ENCODE measurements at regions not wholly inside any gene's neighbourhood (a gene's known extent, or its start where the extent isn't known, plus 50 kb on each side); places are given as distances from the start of the nearest gene placed in this dataset.

GRCh38 chr11:19336331-19336730 lies 95.6 kb upstream of the E2F8 start:
- DNase-seq (ENCODE audit: low read depth in 2 of 2): no peak

GRCh38 chr11:19332476-19332875 lies 91.7 kb upstream of the E2F8 start:
- DNase-seq (ENCODE audit: low read depth in 2 of 2): no peak

GRCh38 chr11:19330416-19330815 lies 89.7 kb upstream of the E2F8 start:
- DNase-seq (ENCODE audit: low read depth in 2 of 2): no peak

GRCh38 chr11:19329970-19330369 lies 89.2 kb upstream of the E2F8 start:
- no peak for DNase-seq (ENCODE audit: low read depth in 2 of 2)

GRCh38 chr11:19328586-19329311 lies 88.0 kb upstream of the E2F8 start:
- DNase-seq (ENCODE audit: low read depth in 2 of 2): no peak

- no peak for DNase-seq (ENCODE audit: low read depth in 2 of 2)
Measured at GRCh38 chr11:19327280-19327679, 86.5 kb upstream of the E2F8 start.

GRCh38 chr11:19326499-19326898 lies 85.8 kb upstream of the E2F8 start:
- DNase-seq (ENCODE audit: low read depth in 2 of 2): peak in 1 of 2 experiments; percentile 27

- DNase-seq (ENCODE audit: low read depth in 2 of 2): no peak
Measured at GRCh38 chr11:19323502-19323901, 82.8 kb upstream of the E2F8 start.

- DNase-seq (ENCODE audit: low read depth in 2 of 2): no peak
Measured at GRCh38 chr11:19321351-19321750, 80.6 kb upstream of the E2F8 start.

- DNase-seq (ENCODE audit: low read depth in 2 of 2): no peak
Measured at GRCh38 chr11:19320827-19321226, 80.1 kb upstream of the E2F8 start.

GRCh38 chr11:19316434-19316833 lies 75.7 kb upstream of the E2F8 start:
- peak; percentile 11 to 19 for DNase-seq (ENCODE audit: low read depth in 2 of 2)

- DNase-seq (ENCODE audit: low read depth in 2 of 2): no peak
Measured at GRCh38 chr11:19315511-19315910, 74.8 kb upstream of the E2F8 start.

- DNase-seq (ENCODE audit: low read depth in 2 of 2): no peak
Measured at GRCh38 chr11:19313140-19313539, 72.4 kb upstream of the E2F8 start.

- peak; percentile 21 to 23 for DNase-seq (ENCODE audit: low read depth in 2 of 2)
Measured at GRCh38 chr11:19311308-19312030, 70.7 kb upstream of the E2F8 start.

GRCh38 chr11:19307498-19307897 lies 66.8 kb upstream of the E2F8 start:
- DNase-seq (ENCODE audit: low read depth in 2 of 2): no peak

- no peak for DNase-seq (ENCODE audit: low read depth in 2 of 2)
Measured at GRCh38 chr11:19306179-19306944, 65.6 kb upstream of the E2F8 start.

- peak; percentile 26 to 28 for DNase-seq (ENCODE audit: low read depth in 2 of 2)
Measured at GRCh38 chr11:19301361-19301760, 60.6 kb upstream of the E2F8 start.

- DNase-seq (ENCODE audit: low read depth in 2 of 2): no peak
Measured at GRCh38 chr11:19294444-19294843, 53.7 kb upstream of the E2F8 start.

GRCh38 chr11:19291064-19291463 lies 50.3 kb upstream of the E2F8 start:
- DNase-seq (ENCODE audit: low read depth in 2 of 2): no peak
